Neural cell (in vitro differentiated cells): ENCODE measurements at regions not wholly inside any gene's neighbourhood (a gene's known extent, or its start where the extent isn't known, plus 50 kb on each side); places are given as distances from the start of the nearest gene placed in this dataset.

Experiments
- CTCF ChIP-seq: fragments of 450-650 bp; IDR thresholded peaks from 2 replicates; pipeline ENCODE4 v1.5.1; 2014; ENCODE audit warnings: antibody characterized with exemption, mild to moderate bottlenecking, moderate library complexity; ENCODE audit not compliant: poor library complexity, severe bottlenecking
- EP300 ChIP-seq: fragments of 450-650 bp; conservative IDR thresholded peaks from 2 replicates; pipeline ENCODE4 v1.6.1; 2014; ENCODE audit warnings: antibody characterized with exemption, mild to moderate bottlenecking, moderate library complexity; ENCODE audit not compliant: poor library complexity, severe bottlenecking
- EZH2 ChIP-seq: fragments of 200-600, 300-800 bp; shearing (Covaris generic), sonication (generic); IDR thresholded peaks from 2 replicates; pipeline ENCODE4 v1.6.1; 2014; ENCODE audit warnings: antibody characterized with exemption, low read length, borderline replicate concordance, mild to moderate bottlenecking; ENCODE audit not compliant: insufficient read depth, poor library complexity, severe bottlenecking
- POLR2AphosphoS5 ChIP-seq: IDR thresholded peaks from 2 replicates; pipeline ENCODE4 v1.6.1; 2012
- RAD21 ChIP-seq: fragments of 450-650 bp; conservative IDR thresholded peaks from 2 replicates; pipeline ENCODE4 v1.6.1; 2014; ENCODE audit warnings: antibody characterized with exemption, mild to moderate bottlenecking, moderate library complexity
- REST ChIP-seq: IDR thresholded peaks from 2 replicates; pipeline ENCODE4 v1.6.1; 2012; ENCODE audit warnings: borderline replicate concordance
- SMC3 ChIP-seq: fragments of 450-650 bp; conservative IDR thresholded peaks from 2 replicates; pipeline ENCODE4 v1.6.1; 2014; ENCODE audit warnings: antibody characterized with exemption, mild to moderate bottlenecking, moderate library complexity; ENCODE audit not compliant: poor library complexity

GRCh38 chr11:15738931-15739330 is 617.4 kb downstream of the SOX6 start:
- TF ChIP-seq RAD21 (no peak), POLR2AphosphoS5 (no peak), EZH2 (no peak), CTCF (no peak), REST (no peak), SMC3 (no peak), EP300 (no peak)
